ENCODE measurements at regions not wholly inside any gene's neighbourhood (a gene's known extent, or its start where the extent isn't known, plus 50 kb on each side); places are given as distances from the start of the nearest gene placed in this dataset.

GRCh38 chr12:20237091-20237490 is 131.2 kb upstream of the PDE3A start:
- no peaks in the 10 kb centered on the region for H3K36me3 ChIP-seq
- H3K27ac ChIP-seq = no peak overlapping the region
- no peaks in the 10 kb centered on the region for H3K27me3 ChIP-seq
- intact Hi-C loops (cut with DNase I) = no loop called here
- H3K4me3 ChIP-seq = no peak overlapping the region
- no peak overlapping the region for H3K9ac ChIP-seq (ENCODE audit: low read depth in 2 of 2, low read length in 2 of 2)
- no peaks in the 10 kb centered on the region for H3K4me1 ChIP-seq
- TF ChIP-seq, protein P1, sequence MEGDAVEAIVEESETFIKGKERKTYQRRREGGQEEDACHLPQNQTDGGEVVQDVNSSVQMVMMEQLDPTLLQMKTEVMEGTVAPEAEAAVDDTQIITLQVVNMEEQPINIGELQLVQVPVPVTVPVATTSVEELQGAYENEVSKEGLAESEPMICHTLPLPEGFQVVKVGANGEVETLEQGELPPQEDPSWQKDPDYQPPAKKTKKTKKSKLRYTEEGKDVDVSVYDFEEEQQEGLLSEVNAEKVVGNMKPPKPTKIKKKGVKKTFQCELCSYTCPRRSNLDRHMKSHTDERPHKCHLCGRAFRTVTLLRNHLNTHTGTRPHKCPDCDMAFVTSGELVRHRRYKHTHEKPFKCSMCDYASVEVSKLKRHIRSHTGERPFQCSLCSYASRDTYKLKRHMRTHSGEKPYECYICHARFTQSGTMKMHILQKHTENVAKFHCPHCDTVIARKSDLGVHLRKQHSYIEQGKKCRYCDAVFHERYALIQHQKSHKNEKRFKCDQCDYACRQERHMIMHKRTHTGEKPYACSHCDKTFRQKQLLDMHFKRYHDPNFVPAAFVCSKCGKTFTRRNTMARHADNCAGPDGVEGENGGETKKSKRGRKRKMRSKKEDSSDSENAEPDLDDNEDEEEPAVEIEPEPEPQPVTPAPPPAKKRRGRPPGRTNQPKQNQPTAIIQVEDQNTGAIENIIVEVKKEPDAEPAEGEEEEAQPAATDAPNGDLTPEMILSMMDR (IDR thresholded peaks at IDR 0.05) = no peak
- no peak for DNase-seq
- no peaks in the 10 kb centered on the region for H3K9me3 ChIP-seq

DNA sequence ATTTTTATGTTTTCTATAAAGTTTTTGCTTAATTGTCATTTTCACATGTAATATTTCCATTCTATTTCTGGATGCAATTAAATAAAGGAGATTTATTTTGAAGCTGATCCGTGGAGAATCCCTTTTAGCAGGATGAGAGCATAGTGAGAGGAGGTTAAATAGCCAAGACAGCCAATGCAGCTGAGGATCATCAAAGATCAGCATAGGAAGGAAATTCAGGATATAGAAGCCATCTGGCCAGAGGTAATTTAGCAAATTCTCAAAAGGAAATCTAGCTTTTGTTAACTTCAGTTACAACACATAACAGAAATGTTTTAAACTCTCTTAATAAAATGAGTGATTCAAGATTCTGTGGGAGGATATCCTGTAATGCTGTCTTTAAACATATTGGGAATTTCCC is 122.8 kb upstream of the PDE3A start:
- TF ChIP-seq, protein P1 (IDR thresholded peaks at IDR 0.05) = no peak
- intact Hi-C loops (cut with DNase I) = no loop called here
- DNase-seq = no peak

GRCh38 chr12:20248646-20249045 is 119.7 kb upstream of the PDE3A start:
- no peak overlapping the region for H3K4me3 ChIP-seq
- no peaks in the 10 kb centered on the region for H3K36me3 ChIP-seq
- no peak overlapping the region for H3K27ac ChIP-seq
- no peaks in the 10 kb centered on the region for H3K4me1 ChIP-seq
- no peak overlapping the region for H3K9ac ChIP-seq (ENCODE audit: low read depth in 2 of 2, low read length in 2 of 2)
- TF ChIP-seq, protein P1 (IDR thresholded peaks at IDR 0.05) = no peak
- no peaks in the 10 kb centered on the region for H3K9me3 ChIP-seq
- intact Hi-C loops (cut with DNase I) = no loop called here
- no peaks in the 10 kb centered on the region for H3K27me3 ChIP-seq
- DNase-seq = no peak

More for the DNA sequence above, 122.8 kb upstream of the PDE3A start:
- no peaks in the 10 kb centered on the region for H3K27me3 ChIP-seq
- no peaks in the 10 kb centered on the region for H3K36me3 ChIP-seq
- no peaks in the 10 kb centered on the region for H3K9me3 ChIP-seq
- no peak overlapping the region for H3K9ac ChIP-seq (ENCODE audit: low read depth in 2 of 2, low read length in 2 of 2)
- H3K27ac ChIP-seq = no peak overlapping the region
- H3K4me3 ChIP-seq = no peak overlapping the region
- H3K4me1 ChIP-seq = no peaks in the 10 kb centered on the region

DNA sequence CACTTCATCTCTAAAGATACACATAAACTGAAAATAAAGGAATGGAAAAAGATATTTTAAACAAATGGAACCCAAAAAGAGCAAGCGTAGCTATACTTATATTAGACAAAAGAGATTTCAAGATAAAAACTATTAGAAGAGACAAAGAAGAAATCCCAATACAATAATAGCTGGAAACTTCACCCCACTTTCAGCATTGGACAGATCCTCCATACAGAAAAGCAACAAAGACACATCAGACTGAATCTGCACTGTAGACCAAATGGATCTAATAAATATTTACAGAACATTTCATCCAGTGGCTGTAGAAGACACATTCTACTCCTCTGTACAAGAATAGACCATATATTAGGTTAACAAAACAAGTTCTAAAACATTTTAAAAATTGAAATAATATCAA is 117.6 kb upstream of the PDE3A start:
- intact Hi-C loops (cut with DNase I) = no loop called here

DNA sequence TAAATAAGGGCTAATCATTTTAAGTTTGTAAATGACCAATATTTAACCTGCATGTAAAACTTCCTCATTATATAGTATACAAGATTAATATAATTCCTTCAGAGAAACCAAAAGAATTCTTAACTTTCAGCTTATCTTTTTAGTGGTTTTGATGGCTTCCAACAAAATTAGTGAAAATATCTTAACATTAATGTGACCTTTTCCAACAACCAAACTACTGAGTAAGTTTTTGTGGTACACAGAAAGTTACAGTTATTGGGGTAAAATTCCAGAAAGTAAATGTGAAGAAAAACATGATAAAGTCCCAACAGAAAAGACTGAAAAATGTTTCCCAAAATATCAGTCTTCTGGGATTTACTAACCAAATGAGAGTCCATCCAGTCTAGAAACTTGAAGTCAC is 111.0 kb upstream of the PDE3A start:
- Histone ChIP-seq H3K27me3 (no peaks in the 10 kb centered on the region), H3K9ac (ENCODE audit: low read depth in 2 of 2, low read length in 2 of 2) (no peak overlapping the region), H3K27ac (no peak overlapping the region), H3K9me3 (no peaks in the 10 kb centered on the region), H3K4me3 (no peak overlapping the region), H3K36me3 (no peaks in the 10 kb centered on the region), H3K4me1 (no peaks in the 10 kb centered on the region)
- DNase-seq = no peak
- TF ChIP-seq, protein P1 (IDR thresholded peaks at IDR 0.05) = no peak
- intact Hi-C loops (cut with DNase I) = no loop called here

More for the DNA sequence above, 117.6 kb upstream of the PDE3A start:
- Histone ChIP-seq H3K4me3 (no peak overlapping the region), H3K27ac (no peak overlapping the region), H3K9me3 (no peaks in the 10 kb centered on the region), H3K4me1 (no peaks in the 10 kb centered on the region), H3K9ac (ENCODE audit: low read depth in 2 of 2, low read length in 2 of 2) (no peak overlapping the region), H3K36me3 (no peaks in the 10 kb centered on the region), H3K27me3 (no peaks in the 10 kb centered on the region)
- no peak for DNase-seq
- TF ChIP-seq, protein P1 (IDR thresholded peaks at IDR 0.05) = no peak

DNA sequence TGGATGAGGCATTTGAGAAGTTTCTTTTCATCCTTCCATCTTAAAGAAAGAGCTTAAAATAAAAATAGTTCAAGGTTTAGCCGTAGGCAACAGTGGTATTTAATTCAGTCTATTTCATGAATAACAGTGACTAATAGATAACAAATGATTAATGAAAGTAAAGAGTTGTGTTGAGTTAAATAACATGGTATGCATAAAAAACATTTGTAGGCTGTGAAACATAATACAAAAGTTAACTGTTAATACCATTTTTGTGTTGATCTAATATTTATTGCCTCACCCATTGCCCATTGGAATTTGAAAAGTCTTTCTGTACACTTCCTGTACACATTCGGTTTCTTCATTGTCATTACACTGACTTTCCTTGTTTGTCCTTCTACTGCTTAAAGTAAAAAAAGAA is 108.6 kb upstream of the PDE3A start:
- DNase-seq = no peak
- intact Hi-C loops (cut with DNase I) = no loop called here
- Histone ChIP-seq H3K36me3 (no peaks in the 10 kb centered on the region), H3K27ac (no peak overlapping the region), H3K4me3 (no peak overlapping the region), H3K9ac (ENCODE audit: low read depth in 2 of 2, low read length in 2 of 2) (no peak overlapping the region), H3K4me1 (no peaks in the 10 kb centered on the region), H3K9me3 (no peaks in the 10 kb centered on the region), H3K27me3 (no peaks in the 10 kb centered on the region)
- TF ChIP-seq, protein P1 (IDR thresholded peaks at IDR 0.05) = no peak

All from colonic mucosa (tissue), 4 donors.